ENCODE measurements at regions not wholly inside any gene's neighbourhood (a gene's known extent, or its start where the extent isn't known, plus 50 kb on each side); places are given as distances from the start of the nearest gene placed in this dataset.

GRCh38 chr6:71513036-71513435 lies 224.4 kb downstream of the OGFRL1 start:
- Histone ChIP-seq H3K36me3 (no peaks in the 10 kb centered on the region), H3K4me3 (no peak overlapping the region), H3K27ac (no peak overlapping the region), H3K27me3 (no peaks in the 10 kb centered on the region), H3K4me1 (no peaks in the 10 kb centered on the region), H3K9me3 (no peaks in the 10 kb centered on the region)
- TF ChIP-seq POLR2A (IDR thresholded peaks at IDR 0.05) (no peak), POLR2AphosphoS5 (IDR thresholded peaks at IDR 0.05) (no peak), CTCF (IDR thresholded peaks at IDR 0.05) (no peak)
- no peak for DNase-seq (ENCODE audit: low spot score in 2 of 2)
- intact Hi-C loops (cut with DNase I; ENCODE audit: low total_unique reads), result no loop called here

DNA sequence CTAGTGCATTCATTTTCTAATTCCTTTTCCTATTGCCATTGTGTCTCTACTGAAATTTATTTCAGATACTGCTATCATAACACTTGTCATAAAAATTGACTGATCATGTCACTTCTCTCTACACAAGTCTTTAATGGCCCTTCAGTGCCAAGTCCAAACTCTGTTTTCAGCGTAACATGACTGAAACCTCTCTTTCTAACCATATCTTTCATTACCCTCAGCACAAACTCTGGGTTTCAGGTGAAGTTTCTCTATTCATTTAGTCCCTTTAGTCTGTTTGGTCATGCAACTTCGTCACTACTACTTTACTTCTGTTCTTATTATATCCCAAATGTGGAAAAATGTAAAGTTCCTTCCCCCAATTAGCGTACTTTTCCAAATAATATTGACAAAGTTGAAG lies 234.9 kb downstream of the OGFRL1 start:
- no peak overlapping the region for H3K4me3 ChIP-seq
- no peak overlapping the region for H3K27ac ChIP-seq
- intact Hi-C loops (cut with DNase I; ENCODE audit: low total_unique reads), result no loop called here

GRCh38 chr6:71524201-71524600 lies 235.6 kb downstream of the OGFRL1 start:
- no peaks in the 10 kb centered on the region for H3K9me3 ChIP-seq
- H3K27ac ChIP-seq, result no peak overlapping the region
- intact Hi-C loops (cut with DNase I; ENCODE audit: low total_unique reads), result no loop called here
- H3K4me1 ChIP-seq, result no peaks in the 10 kb centered on the region
- H3K4me3 ChIP-seq, result no peak overlapping the region
- no peaks in the 10 kb centered on the region for H3K36me3 ChIP-seq
- no peaks in the 10 kb centered on the region for H3K27me3 ChIP-seq
- DNase-seq (ENCODE audit: low spot score in 2 of 2), result no peak
- TF ChIP-seq POLR2AphosphoS5 (IDR thresholded peaks at IDR 0.05) (no peak), POLR2A (IDR thresholded peaks at IDR 0.05) (no peak), CTCF (IDR thresholded peaks at IDR 0.05) (no peak)

More for the DNA sequence above, 234.9 kb downstream of the OGFRL1 start:
- Histone ChIP-seq H3K36me3 (no peaks in the 10 kb centered on the region), H3K9me3 (no peaks in the 10 kb centered on the region), H3K27me3 (no peaks in the 10 kb centered on the region), H3K4me1 (no peaks in the 10 kb centered on the region)
- DNase-seq (ENCODE audit: low spot score in 2 of 2), result no peak
- TF ChIP-seq CTCF (IDR thresholded peaks at IDR 0.05) (no peak), POLR2AphosphoS5 (IDR thresholded peaks at IDR 0.05) (no peak), POLR2A (IDR thresholded peaks at IDR 0.05) (no peak)

DNA sequence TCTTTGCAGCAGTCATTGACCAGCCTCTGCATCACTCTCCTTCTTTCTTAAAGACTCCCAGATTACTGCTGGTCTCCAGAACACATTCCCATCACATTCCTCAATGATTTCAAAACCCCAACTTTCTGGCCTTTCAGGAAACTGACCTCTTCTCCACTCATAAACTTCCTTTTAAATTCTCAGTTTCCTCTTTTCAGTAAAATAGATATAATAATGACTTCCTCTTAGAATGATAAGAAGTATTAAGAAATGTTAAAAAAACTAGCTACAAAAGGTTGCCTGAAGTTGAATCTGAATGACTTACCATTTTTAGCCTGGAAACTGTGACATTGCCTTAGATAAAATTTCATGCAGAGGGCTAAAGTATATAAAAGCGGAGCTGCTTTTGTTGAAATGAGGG lies 239.3 kb downstream of the OGFRL1 start:
- Histone ChIP-seq H3K9me3 (no peaks in the 10 kb centered on the region), H3K4me3 (no peak overlapping the region), H3K4me1 (no peaks in the 10 kb centered on the region), H3K36me3 (no peaks in the 10 kb centered on the region), H3K27me3 (no peaks in the 10 kb centered on the region), H3K27ac (no peak overlapping the region)
- no peak for TF ChIP-seq POLR2A (IDR thresholded peaks at IDR 0.05)
- TF ChIP-seq POLR2AphosphoS5 (IDR thresholded peaks at IDR 0.05), result no peak
- no peak for DNase-seq (ENCODE audit: low spot score in 2 of 2)
- intact Hi-C loops (cut with DNase I; ENCODE audit: low total_unique reads), result no loop called here

GRCh38 chr6:71529026-71529425 lies 240.4 kb downstream of the OGFRL1 start:
- Histone ChIP-seq H3K4me1 (no peaks in the 10 kb centered on the region), H3K27ac (no peak overlapping the region), H3K36me3 (no peaks in the 10 kb centered on the region), H3K27me3 (no peaks in the 10 kb centered on the region), H3K4me3 (no peak overlapping the region), H3K9me3 (no peaks in the 10 kb centered on the region)
- no peak for DNase-seq (ENCODE audit: low spot score in 2 of 2)
- intact Hi-C loops (cut with DNase I; ENCODE audit: low total_unique reads), result no loop called here
- TF ChIP-seq POLR2A (IDR thresholded peaks at IDR 0.05) (no peak), POLR2AphosphoS5 (IDR thresholded peaks at IDR 0.05) (no peak), CTCF (IDR thresholded peaks at IDR 0.05) (no peak)

- no peak for DNase-seq (ENCODE audit: low spot score in 2 of 2)
- H3K9me3 ChIP-seq, result no peaks in the 10 kb centered on the region
- no peaks in the 10 kb centered on the region for H3K27me3 ChIP-seq
- H3K27ac ChIP-seq, result no peak overlapping the region
- TF ChIP-seq POLR2A (IDR thresholded peaks at IDR 0.05) (no peak), CTCF (IDR thresholded peaks at IDR 0.05) (no peak), POLR2AphosphoS5 (IDR thresholded peaks at IDR 0.05) (no peak)
- intact Hi-C loops (cut with DNase I; ENCODE audit: low total_unique reads), result no loop called here
- H3K36me3 ChIP-seq, result no peaks in the 10 kb centered on the region
- H3K4me1 ChIP-seq, result no peaks in the 10 kb centered on the region
- no peak overlapping the region for H3K4me3 ChIP-seq
Measured at GRCh38 chr6:71529769-71530168, 241.2 kb downstream of the OGFRL1 start.

All from breast epithelium (tissue), 4 donors.